Activated CD8-positive, alpha-beta T cell treated with anti-CD3 and anti-CD28 coated beads for 36 hours (primary cell): ENCODE measurements at regions not wholly inside any gene's neighbourhood (a gene's known extent, or its start where the extent isn't known, plus 50 kb on each side); places are given as distances from the start of the nearest gene placed in this dataset.
"Not testable (repeated sequence)": the region's sequence is repeated elsewhere in the genome, so short reads cannot be mapped to it uniquely, and the experiment has no call there.

Experiments used
- ATAC-seq: fragments of 200-7000 bp; cut with Tn5 transposase; one replicate; pipeline ENCODE4 v1.10.0; 2021; ENCODE audit warnings: mild to moderate bottlenecking, moderate library complexity
- CTCF ChIA-PET: fragments of 350-600 bp; sonication (Branson Sonifier 250); formaldehyde crosslinking; loops from one replicate; lab custom pipeline; 2021; ENCODE audit warnings: antibody characterized with exemption; lab: Charles Lee
- POLR2A ChIA-PET: fragments of 350-600 bp; sonication (Branson Sonifier 250); formaldehyde crosslinking; loops from one replicate; lab custom pipeline; 2021; ENCODE audit warnings: antibody characterized with exemption; lab: Charles Lee
- DNase-seq: peaks from one replicate; pipeline ENCODE4 v3.0.0-alpha.2; 2020
- H3K27ac Mint-ChIP-seq: one replicate; pipeline ENCODE4 v1.8.0; 2021; ENCODE audit warnings: mild to moderate bottlenecking, mixed read lengths
- H3K27me3 Mint-ChIP-seq: one replicate; pipeline ENCODE4 v1.8.0; 2021; ENCODE audit warnings: mixed read lengths
- H3K36me3 Mint-ChIP-seq: one replicate; pipeline ENCODE4 v1.8.0; 2021; ENCODE audit warnings: low read depth, mixed read lengths
- H3K4me1 Mint-ChIP-seq: one replicate; pipeline ENCODE4 v1.8.0; 2021; ENCODE audit warnings: low read depth, mixed read lengths
- H3K4me3 Mint-ChIP-seq: one replicate; pipeline ENCODE4 v1.8.0; 2021; ENCODE audit warnings: mild to moderate bottlenecking, moderate library complexity, mixed read lengths
- H3K9me3 Mint-ChIP-seq: one replicate; pipeline ENCODE4 v1.8.0; 2021; ENCODE audit warnings: mixed read lengths
- CTCF ChIP-seq: fragments of 200-600 bp; IDR thresholded peaks from one replicate; pipeline ENCODE4 v1.8.0; 2022; ENCODE audit warnings: antibody characterized with exemption, mild to moderate bottlenecking
- intact Hi-C: fragments of 100-400 bp; cut with micrococcal nuclease; formaldehyde crosslinking; loops from one replicate; pipeline ENCODE4 v1.10.0; 2022

GRCh38 chrX:113514906-113515305, 674.3 kb upstream of the AMOT start:
- ChIA-PET POLR2A (no interaction called here), CTCF (no interaction called here)
- peaks cover 2% of the 10 kb centered on the region for H3K9me3 Mint-ChIP-seq
- no peaks in the 10 kb centered on the region for H3K36me3 Mint-ChIP-seq
- TF ChIP-seq CTCF = no peak
- no peaks in the 10 kb centered on the region for H3K4me1 Mint-ChIP-seq
- no peak overlapping the region for H3K4me3 Mint-ChIP-seq
- no peak for DNase-seq
- no peak overlapping the region for H3K27ac Mint-ChIP-seq
- H3K27me3 Mint-ChIP-seq = no peaks in the 10 kb centered on the region
- ATAC-seq = no peak
- intact Hi-C loops = no loop called here

- ATAC-seq = no peak
- Mint-ChIP-seq H3K36me3 (no peaks in the 10 kb centered on the region), H3K27ac (no peak overlapping the region), H3K4me3 (no peak overlapping the region), H3K9me3 (peaks cover 2% of the 10 kb centered on the region), H3K4me1 (no peaks in the 10 kb centered on the region), H3K27me3 (no peaks in the 10 kb centered on the region)
- no peak for DNase-seq
- ChIA-PET CTCF (no interaction called here), POLR2A (no interaction called here)
- intact Hi-C loops = no loop called here
- TF ChIP-seq CTCF = no peak
Observed at GRCh38 chrX:113512700-113513395, 672.2 kb upstream of the AMOT start.

GRCh38 chrX:113510586-113510985, 670.0 kb upstream of the AMOT start:
- ATAC-seq (no peak), DNase-seq (no peak)
- peaks cover 2% of the 10 kb centered on the region for H3K9me3 Mint-ChIP-seq
- ChIA-PET POLR2A (no interaction called here), CTCF (no interaction called here)
- no peaks in the 10 kb centered on the region for H3K36me3 Mint-ChIP-seq
- H3K27me3 Mint-ChIP-seq = no peaks in the 10 kb centered on the region
- H3K4me1 Mint-ChIP-seq = no peaks in the 10 kb centered on the region
- H3K4me3 Mint-ChIP-seq = no peak overlapping the region
- H3K27ac Mint-ChIP-seq = no peak overlapping the region
- TF ChIP-seq CTCF = no peak
- intact Hi-C loops = no loop called here

GRCh38 chrX:113492895-113493294, 652.3 kb upstream of the AMOT start:
- Mint-ChIP-seq H3K27me3 (no peaks in the 10 kb centered on the region), H3K27ac (no peak overlapping the region)
- no peak for DNase-seq

GRCh38 chrX:113473418-113473817, 632.8 kb upstream of the AMOT start:
- TF ChIP-seq CTCF = no peak
- Mint-ChIP-seq H3K4me3 (no peak overlapping the region), H3K4me1 (no peaks in the 10 kb centered on the region), H3K27ac (no peak overlapping the region), H3K27me3 (no peaks in the 10 kb centered on the region), H3K36me3 (no peaks in the 10 kb centered on the region), H3K9me3 (peaks cover 2% of the 10 kb centered on the region)
- CTCF ChIA-PET = no interaction called here
- DNase-seq (no peak), ATAC-seq (no peak)
- POLR2A ChIA-PET = no interaction called here
- intact Hi-C loops = no loop called here

More at GRCh38 chrX:113492895-113493294, 652.3 kb upstream of the AMOT start:
- CTCF ChIA-PET = no interaction called here
- Mint-ChIP-seq H3K36me3 (no peaks in the 10 kb centered on the region), H3K4me3 (no peak overlapping the region), H3K4me1 (no peaks in the 10 kb centered on the region), H3K9me3 (peaks cover 3% of the 10 kb centered on the region)
- intact Hi-C loops = no loop called here
- ATAC-seq = no peak
- no peak for TF ChIP-seq CTCF
- POLR2A ChIA-PET = no interaction called here

GRCh38 chrX:113473015-113473414, 632.4 kb upstream of the AMOT start:
- POLR2A ChIA-PET, intact Hi-C loops, DNase-seq, H3K4me1 Mint-ChIP-seq, H3K27me3 Mint-ChIP-seq, H3K36me3 Mint-ChIP-seq, H3K4me3 Mint-ChIP-seq, ATAC-seq, H3K27ac Mint-ChIP-seq, CTCF ChIA-PET, H3K9me3 Mint-ChIP-seq: not testable (repeated sequence)
